ENCODE measurements at regions not wholly inside any gene's neighbourhood (a gene's known extent, or its start where the extent isn't known, plus 50 kb on each side); places are given as distances from the start of the nearest gene placed in this dataset.

DNA sequence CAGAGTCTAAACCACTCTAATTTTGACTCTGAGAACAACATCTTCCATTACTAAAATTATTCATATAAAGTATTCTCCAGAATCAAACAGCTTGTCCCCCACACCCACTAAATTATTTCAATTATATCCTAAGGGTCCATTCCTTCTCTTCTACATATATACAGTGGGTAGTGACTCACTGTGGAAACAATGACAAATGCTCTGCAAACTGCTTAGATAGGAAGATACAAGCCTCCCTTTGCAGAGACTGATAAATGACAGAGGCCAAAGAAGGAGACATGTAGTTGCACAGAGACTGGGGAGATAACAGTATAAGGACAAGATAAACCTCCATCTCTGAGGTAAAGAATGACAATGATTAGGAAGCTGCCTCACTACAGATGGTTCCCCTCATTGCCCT is 1087.4 kb downstream of the AGBL1 start:
- in situ Hi-C loops (cut with HindIII; ENCODE audit: low pct_unique_long_range_greater_than_20kb, low sequenced_read_pairs) = no loop called here
- ChIA-PET CTCF (no interaction called here), POLR2A (no interaction called here)
- BruUV-seq (replicated peaks) = no TSS peak
- Histone ChIP-seq H3K4me3 (ENCODE audit: low read depth in 2 of 2, low read length in 2 of 2) (no peak overlapping the region), H3K4me1 (ENCODE audit: control insufficient read depth, insufficient read depth, low read length) (no peaks in the 10 kb centered on the region), H3K27me3 (ENCODE audit: control insufficient read depth, insufficient read depth, low read length) (no peaks in the 10 kb centered on the region), H3K9me3 (ENCODE audit: control insufficient read depth, insufficient read depth, low read depth, low read length) (no peaks in the 10 kb centered on the region), H3K36me3 (ENCODE audit: control insufficient read depth, insufficient read depth, low read length) (no peaks in the 10 kb centered on the region), H3K27ac (ENCODE audit: low read length) (no peak overlapping the region)
- no peak for TF ChIP-seq SIN3A (IDR thresholded peaks at IDR 0.05; ENCODE audit: borderline replicate concordance, insufficient read depth, low read depth, low read length)
- TF ChIP-seq, protein P1, sequence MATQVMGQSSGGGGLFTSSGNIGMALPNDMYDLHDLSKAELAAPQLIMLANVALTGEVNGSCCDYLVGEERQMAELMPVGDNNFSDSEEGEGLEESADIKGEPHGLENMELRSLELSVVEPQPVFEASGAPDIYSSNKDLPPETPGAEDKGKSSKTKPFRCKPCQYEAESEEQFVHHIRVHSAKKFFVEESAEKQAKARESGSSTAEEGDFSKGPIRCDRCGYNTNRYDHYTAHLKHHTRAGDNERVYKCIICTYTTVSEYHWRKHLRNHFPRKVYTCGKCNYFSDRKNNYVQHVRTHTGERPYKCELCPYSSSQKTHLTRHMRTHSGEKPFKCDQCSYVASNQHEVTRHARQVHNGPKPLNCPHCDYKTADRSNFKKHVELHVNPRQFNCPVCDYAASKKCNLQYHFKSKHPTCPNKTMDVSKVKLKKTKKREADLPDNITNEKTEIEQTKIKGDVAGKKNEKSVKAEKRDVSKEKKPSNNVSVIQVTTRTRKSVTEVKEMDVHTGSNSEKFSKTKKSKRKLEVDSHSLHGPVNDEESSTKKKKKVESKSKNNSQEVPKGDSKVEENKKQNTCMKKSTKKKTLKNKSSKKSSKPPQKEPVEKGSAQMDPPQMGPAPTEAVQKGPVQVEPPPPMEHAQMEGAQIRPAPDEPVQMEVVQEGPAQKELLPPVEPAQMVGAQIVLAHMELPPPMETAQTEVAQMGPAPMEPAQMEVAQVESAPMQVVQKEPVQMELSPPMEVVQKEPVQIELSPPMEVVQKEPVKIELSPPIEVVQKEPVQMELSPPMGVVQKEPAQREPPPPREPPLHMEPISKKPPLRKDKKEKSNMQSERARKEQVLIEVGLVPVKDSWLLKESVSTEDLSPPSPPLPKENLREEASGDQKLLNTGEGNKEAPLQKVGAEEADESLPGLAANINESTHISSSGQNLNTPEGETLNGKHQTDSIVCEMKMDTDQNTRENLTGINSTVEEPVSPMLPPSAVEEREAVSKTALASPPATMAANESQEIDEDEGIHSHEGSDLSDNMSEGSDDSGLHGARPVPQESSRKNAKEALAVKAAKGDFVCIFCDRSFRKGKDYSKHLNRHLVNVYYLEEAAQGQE (IDR thresholded peaks at IDR 0.05; ENCODE audit: insufficient read depth in 1 of 2, low read depth in 2 of 2, low read length in 1 of 2) = no peak
- no peak for TF ChIP-seq POLR2AphosphoS5 (IDR thresholded peaks at IDR 0.05; ENCODE audit: low read depth, low read length)
- TF ChIP-seq, protein P2, sequence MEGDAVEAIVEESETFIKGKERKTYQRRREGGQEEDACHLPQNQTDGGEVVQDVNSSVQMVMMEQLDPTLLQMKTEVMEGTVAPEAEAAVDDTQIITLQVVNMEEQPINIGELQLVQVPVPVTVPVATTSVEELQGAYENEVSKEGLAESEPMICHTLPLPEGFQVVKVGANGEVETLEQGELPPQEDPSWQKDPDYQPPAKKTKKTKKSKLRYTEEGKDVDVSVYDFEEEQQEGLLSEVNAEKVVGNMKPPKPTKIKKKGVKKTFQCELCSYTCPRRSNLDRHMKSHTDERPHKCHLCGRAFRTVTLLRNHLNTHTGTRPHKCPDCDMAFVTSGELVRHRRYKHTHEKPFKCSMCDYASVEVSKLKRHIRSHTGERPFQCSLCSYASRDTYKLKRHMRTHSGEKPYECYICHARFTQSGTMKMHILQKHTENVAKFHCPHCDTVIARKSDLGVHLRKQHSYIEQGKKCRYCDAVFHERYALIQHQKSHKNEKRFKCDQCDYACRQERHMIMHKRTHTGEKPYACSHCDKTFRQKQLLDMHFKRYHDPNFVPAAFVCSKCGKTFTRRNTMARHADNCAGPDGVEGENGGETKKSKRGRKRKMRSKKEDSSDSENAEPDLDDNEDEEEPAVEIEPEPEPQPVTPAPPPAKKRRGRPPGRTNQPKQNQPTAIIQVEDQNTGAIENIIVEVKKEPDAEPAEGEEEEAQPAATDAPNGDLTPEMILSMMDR (IDR thresholded peaks at IDR 0.05) = no peak
- no peak for TF ChIP-seq TCF7L2 (IDR thresholded peaks at IDR 0.05; ENCODE audit: low read depth, low read length)
- ATAC-seq (no peak), DNase-seq (ENCODE audit: low read depth, low spot score) (no peak)
- intact Hi-C loops (cut with micrococcal nuclease; ENCODE audit: unreplicated experiment) = no loop called here

DNA sequence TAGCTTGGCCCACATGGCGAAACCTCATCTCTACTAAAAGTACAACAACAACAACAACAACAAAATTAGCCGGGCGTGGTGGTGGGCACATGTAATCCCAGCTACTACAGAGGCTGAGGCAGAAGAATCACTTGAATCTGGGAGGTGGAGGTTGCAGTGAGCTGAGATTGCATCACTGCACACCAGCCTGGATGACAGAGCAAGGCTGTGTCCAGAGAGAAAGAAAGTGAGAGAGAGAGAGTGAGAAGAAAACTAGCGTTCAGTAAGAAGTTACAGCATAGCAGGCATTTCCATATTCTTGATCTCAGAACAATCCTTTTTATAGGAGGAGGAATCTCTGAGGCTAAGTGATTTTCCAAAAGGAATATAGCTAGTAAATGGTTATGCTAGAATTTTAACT is 1076.1 kb downstream of the AGBL1 start:
- TF ChIP-seq, protein P2 (IDR thresholded peaks at IDR 0.05) = no peak
- no peak for TF ChIP-seq POLR2AphosphoS5 (IDR thresholded peaks at IDR 0.05; ENCODE audit: low read depth, low read length)
- TF ChIP-seq TCF7L2 (IDR thresholded peaks at IDR 0.05; ENCODE audit: low read depth, low read length) = no peak
- TF ChIP-seq, protein P1 (IDR thresholded peaks at IDR 0.05; ENCODE audit: insufficient read depth in 1 of 2, low read depth in 2 of 2, low read length in 1 of 2) = no peak
- TF ChIP-seq SIN3A (IDR thresholded peaks at IDR 0.05; ENCODE audit: borderline replicate concordance, insufficient read depth, low read depth, low read length) = no peak
- Histone ChIP-seq H3K36me3 (ENCODE audit: control insufficient read depth, insufficient read depth, low read length) (no peaks in the 10 kb centered on the region), H3K4me1 (ENCODE audit: control insufficient read depth, insufficient read depth, low read length) (no peaks in the 10 kb centered on the region), H3K4me3 (ENCODE audit: low read depth in 2 of 2, low read length in 2 of 2) (no peak overlapping the region), H3K27ac (ENCODE audit: low read length) (no peak overlapping the region), H3K27me3 (ENCODE audit: control insufficient read depth, insufficient read depth, low read length) (no peaks in the 10 kb centered on the region), H3K9me3 (ENCODE audit: control insufficient read depth, insufficient read depth, low read depth, low read length) (no peaks in the 10 kb centered on the region)
- CTCF ChIA-PET = no interaction called here
- BruUV-seq (replicated peaks) = no TSS peak
- ATAC-seq (no peak), DNase-seq (ENCODE audit: low read depth, low spot score) (no peak)
- POLR2A ChIA-PET = no interaction called here
- intact Hi-C loops (cut with micrococcal nuclease; ENCODE audit: unreplicated experiment) = no loop called here
- in situ Hi-C loops (cut with HindIII; ENCODE audit: low pct_unique_long_range_greater_than_20kb, low sequenced_read_pairs) = no loop called here
